ENCODE measurements at regions not wholly inside any gene's neighbourhood (a gene's known extent, or its start where the extent isn't known, plus 50 kb on each side); places are given as distances from the start of the nearest gene placed in this dataset.

DNA sequence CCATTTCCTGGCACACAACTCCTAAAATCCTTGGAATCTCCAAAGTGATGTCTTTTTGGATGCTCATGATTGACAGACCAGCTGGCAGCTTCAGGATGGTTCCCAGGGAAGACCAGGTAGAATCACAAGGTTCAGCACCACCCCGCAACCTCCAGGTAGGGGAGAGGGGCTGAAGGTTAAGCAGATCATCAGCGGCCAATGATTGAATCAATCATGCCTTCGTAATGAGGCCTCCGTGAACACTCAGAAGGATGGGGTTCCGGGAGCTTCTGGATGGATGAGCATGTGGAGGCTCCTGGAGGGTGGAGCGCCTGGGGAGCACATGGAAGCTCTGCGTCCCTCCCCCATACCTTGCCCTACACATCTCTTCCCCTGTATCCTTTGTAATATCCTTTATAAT, 185.9 kb downstream of the SEC14L1 start:
- TF ChIP-seq SIN3A (IDR thresholded peaks at IDR 0.05; ENCODE audit: borderline replicate concordance, insufficient read depth, low read length), result no peak

DNA sequence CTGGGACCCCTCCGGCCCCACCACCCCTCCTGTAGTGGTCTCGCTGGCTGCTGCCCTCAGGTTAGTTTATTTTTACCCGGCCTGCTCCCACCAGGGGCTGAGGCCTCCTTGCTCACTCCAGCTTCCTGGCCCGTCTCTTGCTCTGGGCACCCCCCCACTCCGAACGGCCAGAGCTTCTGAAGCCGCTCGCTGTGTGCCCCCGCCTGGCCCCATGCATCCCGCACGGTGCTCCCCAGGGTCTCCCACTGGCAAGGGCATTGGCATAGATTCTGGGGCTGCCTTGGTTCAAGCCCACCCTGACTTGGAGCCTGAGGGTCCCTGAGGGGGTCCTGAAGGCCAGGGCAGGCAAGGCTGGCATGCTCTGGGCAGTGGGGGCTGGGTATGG, 186.4 kb downstream of the SEC14L1 start:
- TF ChIP-seq TAF1 (IDR thresholded peaks at IDR 0.05; ENCODE audit: borderline replicate concordance, insufficient read depth, low read length), result no peak
- no peak for TF ChIP-seq POLR2AphosphoS5 (IDR thresholded peaks at IDR 0.05; ENCODE audit: low read depth, low read length)

DNA sequence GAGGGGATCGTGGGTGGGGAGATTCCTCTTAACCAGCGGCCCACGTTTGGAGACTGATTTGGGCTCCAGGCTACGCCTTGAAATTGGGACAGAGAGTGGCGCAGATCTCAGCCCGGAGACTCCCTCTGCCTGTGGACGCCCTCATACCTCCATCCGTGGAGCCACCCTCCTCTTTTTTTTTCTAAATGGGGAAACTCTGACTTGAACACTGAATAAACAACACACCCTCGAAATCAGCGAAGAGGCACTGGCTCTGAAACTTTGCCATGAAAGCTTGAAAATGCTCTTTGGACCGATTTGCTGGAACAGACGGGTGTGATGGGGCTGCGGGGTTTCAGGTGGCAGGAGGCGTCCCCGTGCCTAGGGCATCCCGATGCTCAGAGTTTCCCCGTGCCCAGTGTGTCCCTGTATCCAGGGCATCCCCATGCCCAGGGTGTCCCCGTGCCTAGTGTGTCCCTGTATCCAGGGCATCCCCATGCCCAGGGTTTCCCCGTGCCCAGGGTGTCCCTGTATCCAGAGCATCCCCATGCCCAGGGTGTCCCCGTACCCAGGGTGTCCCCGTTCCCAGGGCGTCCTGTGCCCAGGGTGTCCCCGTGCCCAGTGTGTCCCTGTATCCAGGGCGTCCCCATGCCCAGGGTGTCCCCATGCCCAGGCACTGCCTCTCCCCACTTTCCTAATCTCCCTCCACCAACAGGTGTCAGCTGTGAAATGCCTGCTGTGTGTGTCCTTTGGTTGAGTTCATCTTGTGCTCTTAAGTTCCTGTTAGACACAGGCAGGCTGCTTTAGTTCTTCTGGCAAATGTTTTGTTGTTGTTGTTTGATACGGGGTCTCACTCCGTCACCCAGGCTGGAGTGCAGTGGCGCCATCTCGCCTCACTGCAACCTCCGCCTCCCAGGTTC, 187.0 kb downstream of the SEC14L1 start:
- TF ChIP-seq POLR2AphosphoS5 (IDR thresholded peaks at IDR 0.05; ENCODE audit: low read depth, low read length) (no peak), SIN3A (IDR thresholded peaks at IDR 0.05; ENCODE audit: borderline replicate concordance, insufficient read depth, low read length) (no peak), TAF1 (IDR thresholded peaks at IDR 0.05; ENCODE audit: borderline replicate concordance, insufficient read depth, low read length) (no peak), FOXP2 (optimal IDR thresholded peaks at IDR 0.05; ENCODE audit: borderline replicate concordance, extremely low read depth, extremely low read length, insufficient read depth) (no peak)
- TF ChIP-seq, protein P1, sequence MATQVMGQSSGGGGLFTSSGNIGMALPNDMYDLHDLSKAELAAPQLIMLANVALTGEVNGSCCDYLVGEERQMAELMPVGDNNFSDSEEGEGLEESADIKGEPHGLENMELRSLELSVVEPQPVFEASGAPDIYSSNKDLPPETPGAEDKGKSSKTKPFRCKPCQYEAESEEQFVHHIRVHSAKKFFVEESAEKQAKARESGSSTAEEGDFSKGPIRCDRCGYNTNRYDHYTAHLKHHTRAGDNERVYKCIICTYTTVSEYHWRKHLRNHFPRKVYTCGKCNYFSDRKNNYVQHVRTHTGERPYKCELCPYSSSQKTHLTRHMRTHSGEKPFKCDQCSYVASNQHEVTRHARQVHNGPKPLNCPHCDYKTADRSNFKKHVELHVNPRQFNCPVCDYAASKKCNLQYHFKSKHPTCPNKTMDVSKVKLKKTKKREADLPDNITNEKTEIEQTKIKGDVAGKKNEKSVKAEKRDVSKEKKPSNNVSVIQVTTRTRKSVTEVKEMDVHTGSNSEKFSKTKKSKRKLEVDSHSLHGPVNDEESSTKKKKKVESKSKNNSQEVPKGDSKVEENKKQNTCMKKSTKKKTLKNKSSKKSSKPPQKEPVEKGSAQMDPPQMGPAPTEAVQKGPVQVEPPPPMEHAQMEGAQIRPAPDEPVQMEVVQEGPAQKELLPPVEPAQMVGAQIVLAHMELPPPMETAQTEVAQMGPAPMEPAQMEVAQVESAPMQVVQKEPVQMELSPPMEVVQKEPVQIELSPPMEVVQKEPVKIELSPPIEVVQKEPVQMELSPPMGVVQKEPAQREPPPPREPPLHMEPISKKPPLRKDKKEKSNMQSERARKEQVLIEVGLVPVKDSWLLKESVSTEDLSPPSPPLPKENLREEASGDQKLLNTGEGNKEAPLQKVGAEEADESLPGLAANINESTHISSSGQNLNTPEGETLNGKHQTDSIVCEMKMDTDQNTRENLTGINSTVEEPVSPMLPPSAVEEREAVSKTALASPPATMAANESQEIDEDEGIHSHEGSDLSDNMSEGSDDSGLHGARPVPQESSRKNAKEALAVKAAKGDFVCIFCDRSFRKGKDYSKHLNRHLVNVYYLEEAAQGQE (IDR thresholded peaks at IDR 0.05; ENCODE audit: insufficient read depth in 1 of 2, low read depth in 2 of 2, low read length in 2 of 2), result no peak

DNA sequence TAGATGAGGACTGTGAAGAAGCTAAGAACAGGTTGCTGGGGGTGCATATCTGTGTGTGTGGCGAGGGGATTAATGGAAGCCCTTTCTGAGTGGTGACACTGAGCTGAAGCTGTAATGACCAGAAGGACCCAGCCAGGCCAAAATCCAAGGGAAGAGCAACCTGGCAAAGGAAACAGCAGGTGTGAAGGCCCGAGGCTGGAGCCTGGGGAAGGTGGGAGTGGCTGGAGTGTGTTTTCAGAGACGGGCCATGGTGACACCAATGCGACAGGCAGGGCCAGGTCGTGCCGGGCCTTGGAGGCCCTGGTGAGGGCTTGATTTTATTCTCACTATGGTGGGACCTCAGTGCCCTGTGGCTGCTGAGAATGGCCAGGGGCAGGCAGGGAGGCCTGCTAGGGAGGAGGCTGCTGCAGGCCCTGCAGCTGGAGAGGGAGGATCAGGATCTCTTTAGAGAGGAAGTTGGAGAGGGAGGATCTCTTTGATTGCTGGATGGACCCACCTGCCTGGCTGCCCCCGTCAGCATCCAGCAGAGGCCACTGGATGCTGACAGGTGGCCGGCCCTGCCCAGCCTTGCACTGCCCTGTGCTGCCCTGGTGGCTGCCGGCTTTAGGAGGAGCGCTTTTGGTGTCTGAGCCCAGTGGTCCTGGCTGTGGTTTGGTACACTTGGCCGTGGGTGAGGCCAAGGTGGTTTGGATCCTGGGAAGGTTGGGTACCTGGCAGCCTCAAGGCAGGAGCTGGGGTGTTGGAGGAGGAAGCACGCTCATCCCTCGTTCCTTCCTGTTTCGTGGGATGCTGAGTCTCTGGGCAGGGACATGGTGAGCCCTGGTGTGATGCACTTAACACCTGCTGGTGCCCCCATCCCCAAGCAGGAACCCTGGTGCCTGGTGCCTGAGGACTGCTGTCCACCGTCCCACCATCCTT, 188.3 kb downstream of the SEC14L1 start:
- TF ChIP-seq POLR2AphosphoS5 (IDR thresholded peaks at IDR 0.05; ENCODE audit: low read depth, low read length) (no peak), SIN3A (IDR thresholded peaks at IDR 0.05; ENCODE audit: borderline replicate concordance, insufficient read depth, low read length) (no peak), TAF1 (IDR thresholded peaks at IDR 0.05; ENCODE audit: borderline replicate concordance, insufficient read depth, low read length) (no peak), FOXP2 (optimal IDR thresholded peaks at IDR 0.05; ENCODE audit: borderline replicate concordance, extremely low read depth, extremely low read length, insufficient read depth) (no peak)
- TF ChIP-seq, protein P1 (IDR thresholded peaks at IDR 0.05; ENCODE audit: insufficient read depth in 1 of 2, low read depth in 2 of 2, low read length in 2 of 2), result no peak

DNA sequence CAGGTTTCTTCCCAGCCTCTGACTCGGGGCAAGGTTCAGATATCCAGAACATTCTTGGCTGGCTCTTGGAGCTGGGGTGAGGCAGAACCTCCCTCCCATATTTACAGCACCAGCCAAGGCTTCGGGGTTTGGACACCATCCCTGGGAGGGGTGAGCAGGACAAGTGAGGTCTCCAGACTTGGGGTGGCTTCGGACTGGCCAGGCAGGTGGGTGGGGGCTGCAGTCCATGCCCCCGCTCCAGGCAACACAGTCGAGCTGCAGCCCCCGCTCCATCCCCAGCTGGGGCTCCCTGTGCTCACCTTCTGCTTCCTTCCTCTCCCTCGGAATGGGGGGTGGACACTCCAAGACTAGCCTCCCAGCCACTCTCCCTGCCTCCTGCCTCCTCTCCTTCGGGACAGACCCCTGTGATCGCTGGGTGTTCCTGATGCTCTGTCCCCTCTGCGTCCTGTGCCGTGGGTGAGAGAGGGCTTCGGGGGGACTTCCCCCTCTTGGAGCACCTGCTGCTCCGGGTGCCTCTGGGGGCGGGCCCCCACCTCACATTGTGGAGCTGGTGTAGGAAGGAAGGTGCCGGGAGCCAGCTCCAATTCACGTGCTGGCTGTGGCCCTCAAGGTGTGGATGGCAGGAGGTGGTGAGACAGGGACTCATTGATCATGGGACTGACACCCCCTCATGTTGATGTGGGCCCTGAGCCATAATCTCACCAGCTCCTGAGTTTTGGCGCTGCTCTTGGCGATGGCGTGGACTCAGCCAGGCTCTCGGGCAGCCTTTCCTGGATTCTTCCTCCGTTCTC, 189.2 kb downstream of the SEC14L1 start:
- TF ChIP-seq, protein P1 (IDR thresholded peaks at IDR 0.05; ENCODE audit: insufficient read depth in 1 of 2, low read depth in 2 of 2, low read length in 2 of 2), result no peak
- TF ChIP-seq FOXP2 (optimal IDR thresholded peaks at IDR 0.05; ENCODE audit: borderline replicate concordance, extremely low read depth, extremely low read length, insufficient read depth) (no peak), SIN3A (IDR thresholded peaks at IDR 0.05; ENCODE audit: borderline replicate concordance, insufficient read depth, low read length) (no peak), TAF1 (IDR thresholded peaks at IDR 0.05; ENCODE audit: borderline replicate concordance, insufficient read depth, low read length) (no peak), POLR2AphosphoS5 (IDR thresholded peaks at IDR 0.05; ENCODE audit: low read depth, low read length) (no peak)

Data from PFSK-1 (cell line).